ENCODE measurements at regions not wholly inside any gene's neighbourhood (a gene's known extent, or its start where the extent isn't known, plus 50 kb on each side); places are given as distances from the start of the nearest gene placed in this dataset.

DNA sequence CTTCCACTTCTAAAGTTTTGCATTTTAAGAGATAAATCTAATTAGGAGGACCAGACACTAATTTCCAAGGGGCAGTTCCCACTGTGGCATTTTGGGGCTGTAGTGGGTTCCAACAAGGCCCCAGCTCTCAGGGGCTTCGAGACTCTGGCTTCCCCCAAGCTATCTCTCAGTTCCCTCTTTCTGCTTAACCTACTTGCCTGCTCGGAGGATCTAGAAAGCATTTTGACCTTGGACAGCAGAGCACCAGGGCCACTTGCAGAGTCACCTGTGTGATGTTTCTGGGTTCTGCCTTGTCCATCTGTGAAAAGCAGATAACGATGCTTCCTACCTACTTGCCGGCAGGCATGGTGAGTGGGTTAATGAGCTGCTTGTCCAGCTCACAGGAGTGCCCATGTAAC is 175.4 kb downstream of the MED10 start:
- TF ChIP-seq, protein P1, sequence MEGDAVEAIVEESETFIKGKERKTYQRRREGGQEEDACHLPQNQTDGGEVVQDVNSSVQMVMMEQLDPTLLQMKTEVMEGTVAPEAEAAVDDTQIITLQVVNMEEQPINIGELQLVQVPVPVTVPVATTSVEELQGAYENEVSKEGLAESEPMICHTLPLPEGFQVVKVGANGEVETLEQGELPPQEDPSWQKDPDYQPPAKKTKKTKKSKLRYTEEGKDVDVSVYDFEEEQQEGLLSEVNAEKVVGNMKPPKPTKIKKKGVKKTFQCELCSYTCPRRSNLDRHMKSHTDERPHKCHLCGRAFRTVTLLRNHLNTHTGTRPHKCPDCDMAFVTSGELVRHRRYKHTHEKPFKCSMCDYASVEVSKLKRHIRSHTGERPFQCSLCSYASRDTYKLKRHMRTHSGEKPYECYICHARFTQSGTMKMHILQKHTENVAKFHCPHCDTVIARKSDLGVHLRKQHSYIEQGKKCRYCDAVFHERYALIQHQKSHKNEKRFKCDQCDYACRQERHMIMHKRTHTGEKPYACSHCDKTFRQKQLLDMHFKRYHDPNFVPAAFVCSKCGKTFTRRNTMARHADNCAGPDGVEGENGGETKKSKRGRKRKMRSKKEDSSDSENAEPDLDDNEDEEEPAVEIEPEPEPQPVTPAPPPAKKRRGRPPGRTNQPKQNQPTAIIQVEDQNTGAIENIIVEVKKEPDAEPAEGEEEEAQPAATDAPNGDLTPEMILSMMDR (IDR thresholded peaks at IDR 0.05; ENCODE audit: low read depth, low read length, poor library complexity, severe bottlenecking): no peak
- TF ChIP-seq EZH2phosphoT487 (IDR thresholded peaks at IDR 0.05; ENCODE audit: borderline replicate concordance, low read length): no peak
- Histone ChIP-seq H3K27ac (ENCODE audit: low read depth, low read length) (no peak overlapping the region), H3K9me3 (ENCODE audit: control insufficient read depth, insufficient read depth, low read length) (no peaks in the 10 kb centered on the region; the same call in 1 of the 2 replicates), H3K79me2 (ENCODE audit: control insufficient read depth, low read length) (no peaks in the 10 kb centered on the region), H3K9me2 (replicated peaks; ENCODE audit: control insufficient read depth, low read length) (no peaks in the 10 kb centered on the region), H3K27me3 (ENCODE audit: control insufficient read depth, low read length) (no peaks in the 10 kb centered on the region), H3K4me1 (ENCODE audit: control insufficient read depth, low read length) (no peaks in the 10 kb centered on the region), H3K36me3 (ENCODE audit: control insufficient read depth, low read length) (no peaks in the 10 kb centered on the region), H3K4me2 (ENCODE audit: low read length) (no peak overlapping the region), H3K4me3 (ENCODE audit: low read length) (no peak overlapping the region), H3F3A (ENCODE audit: control insufficient read depth, insufficient read depth) (no peaks in the 10 kb centered on the region), H4K20me1 (ENCODE audit: control insufficient read depth, insufficient read depth, low read depth, low read length) (no peaks in the 10 kb centered on the region)

DNA sequence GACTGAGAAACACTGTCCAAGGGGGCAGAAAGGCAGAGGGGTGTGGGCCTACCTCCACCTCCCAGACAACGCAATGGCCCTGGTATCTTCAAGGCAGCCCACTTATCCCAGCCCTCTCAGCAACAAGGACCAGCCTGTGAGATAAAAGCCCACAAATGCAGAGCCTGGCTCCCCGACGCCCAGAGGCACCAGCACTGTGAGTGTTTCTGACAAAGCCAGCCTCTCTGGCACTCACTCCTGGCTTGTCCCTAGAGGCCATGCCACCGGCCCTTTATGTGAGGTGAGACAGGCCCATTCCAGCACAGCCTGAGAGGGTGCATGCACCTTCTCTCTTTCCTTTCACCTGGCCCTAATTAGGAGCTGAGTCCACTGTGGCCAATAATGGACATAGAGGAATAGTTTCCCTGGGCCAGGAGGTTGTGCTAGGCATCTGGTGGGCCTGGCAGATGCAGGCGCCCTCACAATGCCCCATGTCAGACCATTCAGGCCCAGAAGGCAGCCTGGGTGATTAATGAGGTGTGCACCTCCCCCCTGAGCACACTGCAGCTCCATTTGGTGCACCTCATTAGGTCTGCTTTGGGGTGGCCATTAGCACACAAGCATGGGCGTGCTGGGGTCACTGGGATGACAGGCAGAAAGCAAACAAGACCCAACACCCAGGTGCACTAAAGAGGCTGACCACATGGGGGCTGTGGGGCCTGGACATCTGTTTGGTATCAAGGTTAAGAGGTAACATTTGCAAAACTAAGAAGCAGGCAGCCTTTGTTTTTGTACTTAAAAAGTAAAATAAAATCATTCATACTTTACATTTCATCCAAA is 176.0 kb downstream of the MED10 start:
- H3K36me3 ChIP-seq (ENCODE audit: control insufficient read depth, low read length): no peaks in the 10 kb centered on the region
- no peaks in the 10 kb centered on the region; the same call in 1 of the 2 replicates for H3K9me3 ChIP-seq (ENCODE audit: control insufficient read depth, insufficient read depth, low read length)
- no peak overlapping the region for H3K4me2 ChIP-seq (ENCODE audit: low read length)
- no peaks in the 10 kb centered on the region for H3K79me2 ChIP-seq (ENCODE audit: control insufficient read depth, low read length)
- peaks cover 5% of the 10 kb centered on the region for H3K4me1 ChIP-seq (ENCODE audit: control insufficient read depth, low read length)
- no peak for TF ChIP-seq EZH2phosphoT487 (IDR thresholded peaks at IDR 0.05; ENCODE audit: borderline replicate concordance, low read length)
- TF ChIP-seq, protein P1 (IDR thresholded peaks at IDR 0.05; ENCODE audit: low read depth, low read length, poor library complexity, severe bottlenecking): no peak
- no peak overlapping the region for H3K27ac ChIP-seq (ENCODE audit: low read depth, low read length)
- H4K20me1 ChIP-seq (ENCODE audit: control insufficient read depth, insufficient read depth, low read depth, low read length): no peaks in the 10 kb centered on the region
- H3K9me2 ChIP-seq (replicated peaks; ENCODE audit: control insufficient read depth, low read length): no peaks in the 10 kb centered on the region
- no peaks in the 10 kb centered on the region for H3F3A ChIP-seq (ENCODE audit: control insufficient read depth, insufficient read depth)
- no peak overlapping the region for H3K4me3 ChIP-seq (ENCODE audit: low read length)
- no peaks in the 10 kb centered on the region for H3K27me3 ChIP-seq (ENCODE audit: control insufficient read depth, low read length)

DNA sequence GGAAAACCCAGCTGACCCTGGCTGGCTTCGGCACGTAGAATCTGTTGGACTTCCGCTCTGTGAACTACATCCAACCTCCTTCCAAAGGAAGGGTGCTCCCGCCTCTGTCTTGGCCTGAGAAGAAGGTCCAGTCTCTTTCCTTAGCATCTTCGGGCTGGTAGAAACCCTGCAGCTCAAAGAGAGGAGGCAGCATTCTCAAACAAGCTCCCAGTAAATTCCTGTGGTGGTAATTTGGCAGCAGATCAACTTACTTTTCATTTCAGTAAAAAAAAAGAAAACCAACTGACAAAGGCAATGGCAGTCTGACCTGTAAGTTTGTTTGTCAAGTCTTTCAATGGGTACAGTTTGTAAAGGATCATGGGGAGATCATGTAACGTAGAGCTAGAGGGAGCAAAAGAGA is 176.7 kb downstream of the MED10 start:
- H3K4me2 ChIP-seq (ENCODE audit: low read length): no peak overlapping the region
- peaks cover 8% of the 10 kb centered on the region for H3K4me1 ChIP-seq (ENCODE audit: control insufficient read depth, low read length)
- H3K27ac ChIP-seq (ENCODE audit: low read depth, low read length): no peak overlapping the region
- H4K20me1 ChIP-seq (ENCODE audit: control insufficient read depth, insufficient read depth, low read depth, low read length): no peaks in the 10 kb centered on the region
- no peaks in the 10 kb centered on the region; the same call in 1 of the 2 replicates for H3K9me3 ChIP-seq (ENCODE audit: control insufficient read depth, insufficient read depth, low read length)
- no peaks in the 10 kb centered on the region for H3K79me2 ChIP-seq (ENCODE audit: control insufficient read depth, low read length)
- no peak for TF ChIP-seq EZH2phosphoT487 (IDR thresholded peaks at IDR 0.05; ENCODE audit: borderline replicate concordance, low read length)
- TF ChIP-seq, protein P1 (IDR thresholded peaks at IDR 0.05; ENCODE audit: low read depth, low read length, poor library complexity, severe bottlenecking): no peak
- no peaks in the 10 kb centered on the region for H3F3A ChIP-seq (ENCODE audit: control insufficient read depth, insufficient read depth)
- no peaks in the 10 kb centered on the region for H3K9me2 ChIP-seq (replicated peaks; ENCODE audit: control insufficient read depth, low read length)
- H3K27me3 ChIP-seq (ENCODE audit: control insufficient read depth, low read length): no peaks in the 10 kb centered on the region
- no peaks in the 10 kb centered on the region for H3K36me3 ChIP-seq (ENCODE audit: control insufficient read depth, low read length)
- H3K4me3 ChIP-seq (ENCODE audit: low read length): no peak overlapping the region

Measured in DOHH2 (cell line).